Muscle layer of duodenum (tissue), 2 donors: ENCODE measurements at regions not wholly inside any gene's neighbourhood (a gene's known extent, or its start where the extent isn't known, plus 50 kb on each side); places are given as distances from the start of the nearest gene placed in this dataset.

Source experiments
- H3K27ac ChIP-seq: one replicate; pipeline ENCODE4 v1.7.0; 2013; ENCODE audit warnings: mild to moderate bottlenecking, low read length
- H3K27me3 ChIP-seq: one replicate; pipeline ENCODE4 v1.7.0; 2013; ENCODE audit warnings: low read depth, mild to moderate bottlenecking, control low read depth, low read length
- H3K36me3 ChIP-seq, 2 donors: one replicate each; pipeline ENCODE4 v1.7.0; 2013; ENCODE audit warnings: low read length in 2 of 2, control low read depth in 1 of 2, mild to moderate bottlenecking in 1 of 2; ENCODE audit not compliant: insufficient read depth in 2 of 2, control insufficient read depth in 1 of 2
- H3K4me1 ChIP-seq, 2 donors: one replicate each; pipeline ENCODE4 v1.7.0; 2013; ENCODE audit warnings: low read length in 2 of 2, mild to moderate bottlenecking in 2 of 2, control low read depth in 1 of 2, moderate library complexity in 1 of 2; ENCODE audit not compliant: insufficient read depth in 2 of 2, control insufficient read depth in 1 of 2
- H3K4me3 ChIP-seq, 2 donors: one replicate each; pipeline ENCODE4 v1.7.0; 2013; ENCODE audit warnings: low read length in 2 of 2, low read depth in 1 of 2, mild to moderate bottlenecking in 1 of 2
- H3K9me3 ChIP-seq, 2 donors: one replicate each; pipeline ENCODE4 v1.7.0; 2013; ENCODE audit warnings: low read length in 2 of 2, control low read depth in 1 of 2, mild to moderate bottlenecking in 1 of 2; ENCODE audit not compliant: control insufficient read depth in 1 of 2
- donor health status: healthy.

GRCh38 chr15:87080547-87080946, 1000.9 kb downstream of the AGBL1 start:
- Histone ChIP-seq H3K27ac (no peak overlapping the region), H3K27me3 (no peaks in the 10 kb centered on the region), H3K36me3 (no peaks in the 10 kb centered on the region), H3K4me3 (no peak overlapping the region), H3K9me3 (no peaks in the 10 kb centered on the region), H3K4me1 (no peaks in the 10 kb centered on the region)
